Ascending aorta (tissue), 2 donors: ENCODE measurements at regions not wholly inside any gene's neighbourhood (a gene's known extent, or its start where the extent isn't known, plus 50 kb on each side); places are given as distances from the start of the nearest gene placed in this dataset.

ENCODE experiments used
- DNase-seq, 2 donors: peaks; one replicate each; pipeline ENCODE4 v3.0.0-alpha.2; 2019; ENCODE audit warnings: low spot score in 2 of 2
- H3K27ac ChIP-seq, 2 donors: fragments of 200-600 bp; sonication (generic); one replicate each; pipeline ENCODE4 v1.5.1; 2016 to 2017; ENCODE audit warnings: mild to moderate bottlenecking in 1 of 2
- H3K27me3 ChIP-seq: fragments of 200-600 bp; sonication (generic); one replicate; pipeline ENCODE4 v1.5.1; 2017
- H3K36me3 ChIP-seq, 2 donors: fragments of 200-600 bp; sonication (generic); one replicate each; pipeline ENCODE4 v1.5.1; 2016
- H3K4me1 ChIP-seq, 2 donors: fragments of 200-600 bp; sonication (generic); one replicate each; pipeline ENCODE4 v1.5.1; 2016 to 2017; ENCODE audit warnings: mild to moderate bottlenecking in 1 of 2
- H3K4me3 ChIP-seq, 2 donors: fragments of 200-600 bp; sonication (generic); one replicate each; pipeline ENCODE4 v1.5.1; 2016 to 2017; ENCODE audit warnings: mild to moderate bottlenecking in 1 of 2
- H3K9me3 ChIP-seq, 2 donors: fragments of 200-600 bp; sonication (generic); one replicate each; pipeline ENCODE4 v1.5.1; 2016
- intact Hi-C: fragments of 100-400 bp; cut with DNase I; formaldehyde crosslinking; loops from one replicate; pipeline ENCODE4 v1.15.1; 2023
- TF ChIP-seq, protein P1 (sequence below), 3 experiments: fragments of 200-600 bp in 2 of 3; fragments of 450-650 bp in 1 of 3; sonication (generic) in 2 of 3; IDR thresholded peaks; one replicate each; pipeline ENCODE4 v1.5.1; 2016 to 2019; ENCODE audit warnings: antibody characterized with exemption in 3 of 3, mild to moderate bottlenecking in 1 of 3, moderate library complexity in 1 of 3

GRCh38 chr12:115387467-115387901 lies 703.5 kb upstream of the TBX3 start:
- DNase-seq: no peak
- Histone ChIP-seq H3K27me3 (no peaks in the 10 kb centered on the region), H3K27ac (no peak overlapping the region), H3K4me1 (no peaks in the 10 kb centered on the region), H3K4me3 (no peak overlapping the region), H3K9me3 (no peaks in the 10 kb centered on the region), H3K36me3 (no peaks in the 10 kb centered on the region)
- intact Hi-C loops: no loop called here
- TF ChIP-seq, protein P1, sequence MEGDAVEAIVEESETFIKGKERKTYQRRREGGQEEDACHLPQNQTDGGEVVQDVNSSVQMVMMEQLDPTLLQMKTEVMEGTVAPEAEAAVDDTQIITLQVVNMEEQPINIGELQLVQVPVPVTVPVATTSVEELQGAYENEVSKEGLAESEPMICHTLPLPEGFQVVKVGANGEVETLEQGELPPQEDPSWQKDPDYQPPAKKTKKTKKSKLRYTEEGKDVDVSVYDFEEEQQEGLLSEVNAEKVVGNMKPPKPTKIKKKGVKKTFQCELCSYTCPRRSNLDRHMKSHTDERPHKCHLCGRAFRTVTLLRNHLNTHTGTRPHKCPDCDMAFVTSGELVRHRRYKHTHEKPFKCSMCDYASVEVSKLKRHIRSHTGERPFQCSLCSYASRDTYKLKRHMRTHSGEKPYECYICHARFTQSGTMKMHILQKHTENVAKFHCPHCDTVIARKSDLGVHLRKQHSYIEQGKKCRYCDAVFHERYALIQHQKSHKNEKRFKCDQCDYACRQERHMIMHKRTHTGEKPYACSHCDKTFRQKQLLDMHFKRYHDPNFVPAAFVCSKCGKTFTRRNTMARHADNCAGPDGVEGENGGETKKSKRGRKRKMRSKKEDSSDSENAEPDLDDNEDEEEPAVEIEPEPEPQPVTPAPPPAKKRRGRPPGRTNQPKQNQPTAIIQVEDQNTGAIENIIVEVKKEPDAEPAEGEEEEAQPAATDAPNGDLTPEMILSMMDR (IDR thresholded peaks at IDR 0.05): no peak

DNA sequence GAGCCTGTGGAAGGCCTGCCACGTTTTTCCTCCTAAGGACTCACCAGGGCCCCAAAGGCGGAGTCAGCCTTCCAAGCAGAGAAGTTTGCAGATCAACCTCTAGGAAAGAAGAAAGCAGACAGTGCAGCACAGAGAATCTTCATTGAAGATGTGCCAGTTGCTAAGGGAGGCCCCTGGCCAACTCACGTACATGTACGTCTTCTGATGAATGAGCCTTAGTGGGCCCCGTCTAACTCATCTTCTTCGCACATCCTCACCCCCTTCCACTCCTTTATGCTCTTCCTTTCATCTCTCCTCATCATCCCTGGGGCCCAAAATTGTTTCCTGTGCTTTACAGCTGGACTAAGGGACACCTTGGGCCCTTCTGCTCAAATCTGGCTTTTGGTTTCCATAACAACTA lies 703.0 kb upstream of the TBX3 start:
- H3K4me3 ChIP-seq: no peak overlapping the region
- no peaks in the 10 kb centered on the region for H3K36me3 ChIP-seq
- H3K9me3 ChIP-seq: no peaks in the 10 kb centered on the region
- DNase-seq: no peak
- intact Hi-C loops: no loop called here
- H3K4me1 ChIP-seq: no peaks in the 10 kb centered on the region
- no peaks in the 10 kb centered on the region for H3K27me3 ChIP-seq
- TF ChIP-seq, protein P1 (IDR thresholded peaks at IDR 0.05): no peak
- no peak overlapping the region for H3K27ac ChIP-seq

DNA sequence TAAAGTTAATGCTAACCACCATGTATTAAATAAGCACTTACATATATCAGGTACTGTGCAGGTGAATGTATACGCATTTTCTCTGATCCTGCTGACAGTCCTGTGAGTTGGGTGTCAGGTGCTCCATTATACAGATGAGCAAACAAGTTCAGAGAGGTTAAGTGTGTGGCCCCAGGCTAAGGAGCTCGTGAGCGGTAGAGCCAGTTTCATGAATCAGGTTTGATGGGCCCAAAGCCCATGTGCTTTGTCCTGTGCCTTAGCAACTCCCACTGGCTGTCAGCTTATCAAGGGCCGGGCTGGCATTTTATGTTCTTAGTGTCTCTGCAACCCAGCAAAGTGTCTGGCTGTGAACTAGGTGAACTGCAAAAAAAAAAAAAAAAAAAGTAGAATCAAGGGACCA lies 701.2 kb upstream of the TBX3 start:
- Histone ChIP-seq H3K27me3 (no peaks in the 10 kb centered on the region), H3K36me3 (no peaks in the 10 kb centered on the region), H3K4me1 (no peaks in the 10 kb centered on the region), H3K4me3 (no peak overlapping the region), H3K9me3 (no peaks in the 10 kb centered on the region), H3K27ac (no peak overlapping the region)
- TF ChIP-seq, protein P1 (IDR thresholded peaks at IDR 0.05): no peak
- no peak for DNase-seq
- intact Hi-C loops: no loop called here

- no peak for DNase-seq
- TF ChIP-seq, protein P1 (IDR thresholded peaks at IDR 0.05): no peak
- no peak overlapping the region for H3K4me3 ChIP-seq
- no peaks in the 10 kb centered on the region for H3K27me3 ChIP-seq
- H3K9me3 ChIP-seq: no peaks in the 10 kb centered on the region
- H3K27ac ChIP-seq: no peak overlapping the region
- no peaks in the 10 kb centered on the region for H3K4me1 ChIP-seq
- intact Hi-C loops: no loop called here
- H3K36me3 ChIP-seq: no peaks in the 10 kb centered on the region
These were observed 700.4 kb upstream of the TBX3 start for GRCh38 chr12:115384391-115384790.

DNA sequence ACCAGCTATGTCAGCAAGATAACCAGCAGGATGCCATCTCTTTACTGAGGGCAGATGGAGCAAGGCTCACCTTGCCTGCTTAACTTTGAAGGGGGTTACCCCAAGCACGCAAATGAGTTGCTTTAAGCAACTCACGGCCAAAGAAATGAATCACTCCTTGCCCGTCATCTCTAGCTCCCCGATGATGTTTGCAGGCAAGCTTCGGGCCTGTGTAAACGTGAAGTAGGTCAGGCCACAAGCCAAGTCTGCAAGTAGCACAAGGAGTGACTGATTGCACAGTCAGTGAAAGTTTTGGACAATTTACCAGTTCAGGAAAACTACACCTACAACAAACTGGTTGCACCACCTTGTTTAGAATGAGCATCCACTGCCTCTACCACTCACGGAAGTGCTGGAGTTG lies 699.7 kb upstream of the TBX3 start:
- Histone ChIP-seq H3K4me3 (no peak overlapping the region), H3K27me3 (no peaks in the 10 kb centered on the region), H3K27ac (no peak overlapping the region), H3K4me1 (no peaks in the 10 kb centered on the region), H3K9me3 (no peaks in the 10 kb centered on the region), H3K36me3 (no peaks in the 10 kb centered on the region)
- intact Hi-C loops: no loop called here
- TF ChIP-seq, protein P1 (IDR thresholded peaks at IDR 0.05): no peak
- DNase-seq: no peak

- Histone ChIP-seq H3K36me3 (no peaks in the 10 kb centered on the region), H3K4me1 (no peaks in the 10 kb centered on the region), H3K27me3 (no peaks in the 10 kb centered on the region), H3K27ac (no peak overlapping the region), H3K9me3 (no peaks in the 10 kb centered on the region), H3K4me3 (no peak overlapping the region)
- intact Hi-C loops: no loop called here
- TF ChIP-seq, protein P1 (IDR thresholded peaks at IDR 0.05): no peak
- DNase-seq: no peak
These were observed 698.7 kb upstream of the TBX3 start for GRCh38 chr12:115382681-115383080.
